ENCODE measurements at regions not wholly inside any gene's neighbourhood (a gene's known extent, or its start where the extent isn't known, plus 50 kb on each side); places are given as distances from the start of the nearest gene placed in this dataset.

DNA sequence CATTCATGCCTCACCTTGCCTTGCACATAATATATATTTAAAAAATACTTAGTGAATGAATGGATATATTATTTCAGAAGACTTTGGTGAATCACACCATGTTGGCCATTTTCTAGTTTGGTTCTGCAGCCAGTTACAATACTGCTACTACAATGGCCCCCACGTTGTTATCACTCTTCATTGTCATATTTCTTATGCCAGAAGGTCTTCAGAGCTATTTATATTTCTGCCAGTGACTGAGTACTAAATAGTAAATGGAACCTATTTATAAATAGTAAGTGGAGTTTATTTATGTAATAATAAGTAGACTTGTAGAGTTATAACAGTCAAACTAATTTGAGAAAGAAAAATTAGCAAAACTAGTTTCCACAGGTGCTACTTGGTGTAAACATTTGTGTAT lies 516.6 kb upstream of the SYT4 start:
- no peaks in the 10 kb centered on the region for H4K20me1 ChIP-seq (ENCODE audit: low read depth, low read length)
- H3F3A ChIP-seq (ENCODE audit: insufficient read depth) = no peaks in the 10 kb centered on the region
- H3K27ac ChIP-seq (ENCODE audit: low read depth, low read length) = no peak overlapping the region
- H3K79me2 ChIP-seq (ENCODE audit: insufficient read depth, low read length) = no peaks in the 10 kb centered on the region
- no peak overlapping the region for H3K4me2 ChIP-seq (ENCODE audit: low read depth, low read length, poor library complexity, severe bottlenecking)
- no peak overlapping the region for H2AFZ ChIP-seq (ENCODE audit: low read depth, low read length, severe bottlenecking)
- H3K27me3 ChIP-seq (ENCODE audit: low read length) = no peaks in the 10 kb centered on the region
- H3K4me3 ChIP-seq (ENCODE audit: insufficient read depth, low read length, poor library complexity, severe bottlenecking) = no peak overlapping the region
- no peak overlapping the region for H3K9ac ChIP-seq (ENCODE audit: low read length)
- H3K9me3 ChIP-seq (ENCODE audit: insufficient read depth, low read length) = no peaks in the 10 kb centered on the region
- TF ChIP-seq EZH2phosphoT487 (conservative IDR thresholded peaks at IDR 0.05; ENCODE audit: low read length) = no peak
- TF ChIP-seq, protein P1, sequence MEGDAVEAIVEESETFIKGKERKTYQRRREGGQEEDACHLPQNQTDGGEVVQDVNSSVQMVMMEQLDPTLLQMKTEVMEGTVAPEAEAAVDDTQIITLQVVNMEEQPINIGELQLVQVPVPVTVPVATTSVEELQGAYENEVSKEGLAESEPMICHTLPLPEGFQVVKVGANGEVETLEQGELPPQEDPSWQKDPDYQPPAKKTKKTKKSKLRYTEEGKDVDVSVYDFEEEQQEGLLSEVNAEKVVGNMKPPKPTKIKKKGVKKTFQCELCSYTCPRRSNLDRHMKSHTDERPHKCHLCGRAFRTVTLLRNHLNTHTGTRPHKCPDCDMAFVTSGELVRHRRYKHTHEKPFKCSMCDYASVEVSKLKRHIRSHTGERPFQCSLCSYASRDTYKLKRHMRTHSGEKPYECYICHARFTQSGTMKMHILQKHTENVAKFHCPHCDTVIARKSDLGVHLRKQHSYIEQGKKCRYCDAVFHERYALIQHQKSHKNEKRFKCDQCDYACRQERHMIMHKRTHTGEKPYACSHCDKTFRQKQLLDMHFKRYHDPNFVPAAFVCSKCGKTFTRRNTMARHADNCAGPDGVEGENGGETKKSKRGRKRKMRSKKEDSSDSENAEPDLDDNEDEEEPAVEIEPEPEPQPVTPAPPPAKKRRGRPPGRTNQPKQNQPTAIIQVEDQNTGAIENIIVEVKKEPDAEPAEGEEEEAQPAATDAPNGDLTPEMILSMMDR (IDR thresholded peaks at IDR 0.05; ENCODE audit: insufficient read depth, low read length, poor library complexity, severe bottlenecking) = no peak
- H3K9me2 ChIP-seq (replicated peaks; ENCODE audit: insufficient read depth, low read length) = no peaks in the 10 kb centered on the region
- no peaks in the 10 kb centered on the region for H3K36me3 ChIP-seq (ENCODE audit: low read length)

DNA sequence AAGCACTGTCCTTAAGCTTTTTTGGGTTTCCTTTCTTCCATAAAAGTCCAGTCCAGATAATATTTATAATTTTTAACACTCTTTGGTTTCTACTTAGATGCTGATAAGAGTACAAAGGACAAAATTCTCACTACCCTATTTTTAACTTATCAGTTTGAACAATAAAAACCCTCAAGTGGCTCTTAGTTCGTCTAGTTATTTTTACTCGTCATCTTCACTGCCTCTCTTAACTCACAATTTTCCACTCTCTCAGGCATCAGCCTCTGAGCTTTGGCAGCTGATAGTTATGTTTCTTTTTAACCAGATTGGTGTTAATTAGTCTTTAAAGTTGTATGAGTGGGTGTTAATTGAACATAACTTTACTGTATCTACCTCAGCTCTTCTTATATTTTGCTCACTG lies 517.1 kb upstream of the SYT4 start:
- Histone ChIP-seq H3K4me2 (ENCODE audit: low read depth, low read length, poor library complexity, severe bottlenecking) (no peak overlapping the region), H3K79me2 (ENCODE audit: insufficient read depth, low read length) (no peaks in the 10 kb centered on the region), H4K20me1 (ENCODE audit: low read depth, low read length) (no peaks in the 10 kb centered on the region), H3K9me2 (replicated peaks; ENCODE audit: insufficient read depth, low read length) (no peaks in the 10 kb centered on the region), H3K27ac (ENCODE audit: low read depth, low read length) (no peak overlapping the region), H3K9me3 (ENCODE audit: insufficient read depth, low read length) (no peaks in the 10 kb centered on the region), H3F3A (ENCODE audit: insufficient read depth) (no peaks in the 10 kb centered on the region), H3K4me3 (ENCODE audit: insufficient read depth, low read length, poor library complexity, severe bottlenecking) (no peak overlapping the region), H3K9ac (ENCODE audit: low read length) (no peak overlapping the region), H3K36me3 (ENCODE audit: low read length) (no peaks in the 10 kb centered on the region), H3K27me3 (ENCODE audit: low read length) (no peaks in the 10 kb centered on the region), H2AFZ (ENCODE audit: low read depth, low read length, severe bottlenecking) (no peak overlapping the region)
- no peak for TF ChIP-seq EZH2phosphoT487 (conservative IDR thresholded peaks at IDR 0.05; ENCODE audit: low read length)
- TF ChIP-seq, protein P1 (IDR thresholded peaks at IDR 0.05; ENCODE audit: insufficient read depth, low read length, poor library complexity, severe bottlenecking) = no peak

DNA sequence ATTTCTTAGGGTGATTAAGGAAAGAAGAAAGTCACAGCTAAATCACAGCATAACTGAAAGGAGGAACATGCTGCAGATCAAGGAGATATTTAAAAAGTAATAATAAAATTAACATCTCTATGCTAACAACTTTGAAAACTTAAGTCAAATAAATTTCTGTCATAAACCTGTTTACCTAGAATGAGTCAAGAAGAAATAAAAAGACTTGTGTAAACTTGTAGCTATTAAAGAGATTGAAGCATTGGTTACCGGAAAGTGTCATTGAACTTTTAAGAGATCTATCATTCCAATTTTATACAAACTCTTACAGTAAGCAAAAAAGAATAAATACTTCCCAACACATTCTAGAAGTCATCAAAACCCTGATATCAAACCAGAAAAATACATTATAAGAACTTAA lies 520.1 kb upstream of the SYT4 start:
- H2AFZ ChIP-seq (ENCODE audit: low read depth, low read length, severe bottlenecking) = no peak overlapping the region
- H3K4me2 ChIP-seq (ENCODE audit: low read depth, low read length, poor library complexity, severe bottlenecking) = no peak overlapping the region
- no peak overlapping the region for H3K9ac ChIP-seq (ENCODE audit: low read length)
- no peaks in the 10 kb centered on the region for H3K9me3 ChIP-seq (ENCODE audit: insufficient read depth, low read length)
- no peak for TF ChIP-seq EZH2phosphoT487 (conservative IDR thresholded peaks at IDR 0.05; ENCODE audit: low read length)
- TF ChIP-seq, protein P1 (IDR thresholded peaks at IDR 0.05; ENCODE audit: insufficient read depth, low read length, poor library complexity, severe bottlenecking) = no peak
- no peaks in the 10 kb centered on the region for H3K27me3 ChIP-seq (ENCODE audit: low read length)
- no peaks in the 10 kb centered on the region for H4K20me1 ChIP-seq (ENCODE audit: low read depth, low read length)
- H3F3A ChIP-seq (ENCODE audit: insufficient read depth) = no peaks in the 10 kb centered on the region
- H3K36me3 ChIP-seq (ENCODE audit: low read length) = no peaks in the 10 kb centered on the region
- no peaks in the 10 kb centered on the region for H3K9me2 ChIP-seq (replicated peaks; ENCODE audit: insufficient read depth, low read length)
- no peak overlapping the region for H3K27ac ChIP-seq (ENCODE audit: low read depth, low read length)
- no peaks in the 10 kb centered on the region for H3K79me2 ChIP-seq (ENCODE audit: insufficient read depth, low read length)
- H3K4me3 ChIP-seq (ENCODE audit: insufficient read depth, low read length, poor library complexity, severe bottlenecking) = no peak overlapping the region

DNA sequence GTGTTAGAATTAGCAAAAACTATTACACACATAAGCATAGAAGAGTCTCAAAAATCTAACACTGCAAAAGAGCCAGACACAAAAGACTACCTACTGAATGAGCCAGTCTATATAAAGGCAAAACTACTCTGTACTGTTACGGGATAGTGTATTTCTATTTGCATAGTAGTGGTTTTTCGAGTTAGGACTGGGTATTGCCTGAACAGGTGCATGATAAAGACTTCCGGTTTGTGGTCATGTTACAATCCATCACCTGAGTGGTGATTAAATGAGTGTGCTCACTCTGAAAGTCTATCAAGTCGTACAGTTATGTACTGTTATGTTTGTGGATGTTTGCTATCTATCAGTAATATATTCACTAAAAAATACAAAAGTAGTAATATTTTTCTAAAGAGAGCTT lies 523.3 kb upstream of the SYT4 start:
- no peak overlapping the region for H3K27ac ChIP-seq (ENCODE audit: low read depth, low read length)
- H3K27me3 ChIP-seq (ENCODE audit: low read length) = no peaks in the 10 kb centered on the region
- no peaks in the 10 kb centered on the region for H3K36me3 ChIP-seq (ENCODE audit: low read length)
- no peaks in the 10 kb centered on the region for H3F3A ChIP-seq (ENCODE audit: insufficient read depth)
- no peaks in the 10 kb centered on the region for H3K9me2 ChIP-seq (replicated peaks; ENCODE audit: insufficient read depth, low read length)
- no peak overlapping the region for H3K4me3 ChIP-seq (ENCODE audit: insufficient read depth, low read length, poor library complexity, severe bottlenecking)
- no peaks in the 10 kb centered on the region for H3K79me2 ChIP-seq (ENCODE audit: insufficient read depth, low read length)
- H4K20me1 ChIP-seq (ENCODE audit: low read depth, low read length) = no peaks in the 10 kb centered on the region
- no peak overlapping the region for H2AFZ ChIP-seq (ENCODE audit: low read depth, low read length, severe bottlenecking)
- H3K9ac ChIP-seq (ENCODE audit: low read length) = no peak overlapping the region
- TF ChIP-seq EZH2phosphoT487 (conservative IDR thresholded peaks at IDR 0.05; ENCODE audit: low read length) = no peak
- TF ChIP-seq, protein P1 (IDR thresholded peaks at IDR 0.05; ENCODE audit: insufficient read depth, low read length, poor library complexity, severe bottlenecking) = no peak
- no peaks in the 10 kb centered on the region for H3K9me3 ChIP-seq (ENCODE audit: insufficient read depth, low read length)
- no peak overlapping the region for H3K4me2 ChIP-seq (ENCODE audit: low read depth, low read length, poor library complexity, severe bottlenecking)

All from SU-DHL-6 (cell line).